Right atrium auricular region (tissue), 2 donors: ENCODE measurements at regions not wholly inside any gene's neighbourhood (a gene's known extent, or its start where the extent isn't known, plus 50 kb on each side); places are given as distances from the start of the nearest gene placed in this dataset.

ENCODE experiments used
- DNase-seq: peaks from one replicate; pipeline ENCODE4 v3.0.0-alpha.2; 2019; ENCODE audit warnings: low spot score
- H3K27ac ChIP-seq, 2 donors: fragments of 200-600 bp; sonication (generic); 1 replicate in 1 of 2; 2 replicates in 1 of 2; pipeline ENCODE4 v1.5.1; 2016 to 2019
- H3K27me3 ChIP-seq, 2 donors: fragments of 200-600 bp; sonication (generic); one replicate each; pipeline versions ENCODE4 v1.5.1 to v1.6.0; 2017 to 2019
- H3K36me3 ChIP-seq: fragments of 200-600 bp; sonication (generic); one replicate; pipeline ENCODE4 v1.5.1; 2016
- H3K4me1 ChIP-seq, 2 donors: fragments of 200-600 bp; sonication (generic); one replicate each; pipeline versions ENCODE4 v1.5.1 to v1.6.0; 2017 to 2019
- H3K4me3 ChIP-seq, 2 donors: fragments of 200-600 bp; sonication (generic); 1 replicate in 1 of 2; 2 replicates in 1 of 2; pipeline ENCODE4 v1.5.1; 2017 to 2019; ENCODE audit warnings: mild to moderate bottlenecking in 1 of 2, moderate library complexity in 1 of 2
- H3K9me3 ChIP-seq, 2 donors: fragments of 200-600 bp; sonication (generic); one replicate each; pipeline ENCODE4 v1.5.1; 2019
- CTCF ChIP-seq, 2 donors: fragments of 200-600 bp; sonication (generic); IDR thresholded peaks; one replicate each; pipeline ENCODE4 v1.5.1; 2019; ENCODE audit warnings: antibody characterized with exemption in 2 of 2

- Histone ChIP-seq H3K27ac (no peak overlapping the region), H3K9me3 (no peaks in the 10 kb centered on the region), H3K4me3 (no peak overlapping the region), H3K36me3 (no peaks in the 10 kb centered on the region), H3K27me3 (no peaks in the 10 kb centered on the region), H3K4me1 (peaks cover 0 to 5% of the 10 kb centered on the region in 2 donors)
- no peak for DNase-seq
- no peak for TF ChIP-seq CTCF (IDR thresholded peaks at IDR 0.05)
Observed at GRCh38 chr6:148214667-148215066, 128.0 kb upstream of the SASH1 start.

DNA sequence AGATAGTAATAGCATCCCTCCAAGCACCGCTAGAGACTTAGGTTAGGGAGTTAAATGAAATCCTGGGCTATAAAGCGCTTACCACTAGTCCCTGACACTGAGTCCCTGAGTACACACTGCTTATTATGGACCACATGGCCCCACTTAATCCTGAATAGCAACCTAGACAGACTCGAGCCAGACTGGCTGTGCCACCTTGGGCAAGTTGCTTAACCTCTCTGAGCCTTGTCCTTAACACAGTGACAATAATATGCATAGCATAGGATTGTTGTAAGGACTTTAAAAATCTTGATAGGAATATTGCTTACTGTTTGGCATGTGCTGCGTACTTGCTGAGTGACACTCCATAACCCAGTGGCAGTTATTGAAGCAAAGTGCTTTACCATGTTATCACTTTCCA lies 125.6 kb upstream of the SASH1 start:
- TF ChIP-seq CTCF (IDR thresholded peaks at IDR 0.05), result no peak
- no peak for DNase-seq

DNA sequence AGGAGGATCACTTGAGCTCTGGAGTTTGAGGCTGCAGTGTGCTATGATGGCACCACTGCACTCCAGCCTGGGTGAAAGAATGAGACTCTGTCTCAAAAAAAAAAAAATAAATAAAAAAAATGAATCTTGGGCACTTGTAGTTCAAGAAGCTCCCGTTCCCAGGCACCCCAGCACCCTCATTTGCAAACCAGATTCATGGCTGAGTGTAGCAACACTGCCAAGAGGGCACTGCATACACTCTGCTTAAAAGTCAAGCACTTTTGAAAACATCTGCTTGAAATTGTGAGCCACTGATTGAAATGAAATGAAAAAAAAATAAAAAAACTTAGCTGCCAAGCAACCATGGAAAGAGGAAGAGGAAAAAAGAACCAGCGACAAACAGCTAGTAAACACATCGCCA lies 124.7 kb upstream of the SASH1 start:
- peak overlapping the region; percentile 1 to 30 for H3K27ac ChIP-seq
- no peak for TF ChIP-seq CTCF (IDR thresholded peaks at IDR 0.05)

More for the DNA sequence above, 125.6 kb upstream of the SASH1 start:
- H3K9me3 ChIP-seq, result no peaks in the 10 kb centered on the region
- no peak overlapping the region for H3K27ac ChIP-seq
- H3K4me3 ChIP-seq, result no peak overlapping the region
- H3K27me3 ChIP-seq, result no peaks in the 10 kb centered on the region
- peaks cover 0 to 5% of the 10 kb centered on the region in 2 donors for H3K4me1 ChIP-seq
- H3K36me3 ChIP-seq, result no peaks in the 10 kb centered on the region

GRCh38 chr6:148218542-148219258 lies 123.9 kb upstream of the SASH1 start:
- Histone ChIP-seq H3K36me3 (no peaks in the 10 kb centered on the region), H3K27me3 (no peaks in the 10 kb centered on the region), H3K4me1 (peaks cover 0 to 5% of the 10 kb centered on the region in 2 donors), H3K4me3 (no peak overlapping the region), H3K27ac (peak overlapping the region; percentile 1 to 30), H3K9me3 (no peaks in the 10 kb centered on the region)
- no peak for DNase-seq
- no peak for TF ChIP-seq CTCF (IDR thresholded peaks at IDR 0.05)

More for the DNA sequence above, 124.7 kb upstream of the SASH1 start:
- Histone ChIP-seq H3K4me1 (peaks cover 0 to 5% of the 10 kb centered on the region in 2 donors), H3K9me3 (no peaks in the 10 kb centered on the region), H3K36me3 (no peaks in the 10 kb centered on the region), H3K27me3 (no peaks in the 10 kb centered on the region), H3K4me3 (no peak overlapping the region)
- no peak for DNase-seq

GRCh38 chr6:148221196-148221979 lies 121.2 kb upstream of the SASH1 start:
- H3K4me3 ChIP-seq, result no peak overlapping the region
- H3K36me3 ChIP-seq, result no peaks in the 10 kb centered on the region
- H3K27me3 ChIP-seq, result no peaks in the 10 kb centered on the region
- no peak for TF ChIP-seq CTCF (IDR thresholded peaks at IDR 0.05)
- peaks cover 0 to 5% of the 10 kb centered on the region in 2 donors for H3K4me1 ChIP-seq
- H3K9me3 ChIP-seq, result no peaks in the 10 kb centered on the region
- no peak overlapping the region for H3K27ac ChIP-seq
- DNase-seq, result no peak
